GM12874 (cell line): ENCODE measurements at regions not wholly inside any gene's neighbourhood (a gene's known extent, or its start where the extent isn't known, plus 50 kb on each side); places are given as distances from the start of the nearest gene placed in this dataset.

Experiments used
- CTCF ChIP-seq: IDR thresholded peaks from 2 replicates; pipeline ENCODE4 v1.5.1; 2011; ENCODE audit warnings: low read depth, mild to moderate bottlenecking, control low read depth, low read length, moderate library complexity; ENCODE audit not compliant: insufficient read depth

DNA sequence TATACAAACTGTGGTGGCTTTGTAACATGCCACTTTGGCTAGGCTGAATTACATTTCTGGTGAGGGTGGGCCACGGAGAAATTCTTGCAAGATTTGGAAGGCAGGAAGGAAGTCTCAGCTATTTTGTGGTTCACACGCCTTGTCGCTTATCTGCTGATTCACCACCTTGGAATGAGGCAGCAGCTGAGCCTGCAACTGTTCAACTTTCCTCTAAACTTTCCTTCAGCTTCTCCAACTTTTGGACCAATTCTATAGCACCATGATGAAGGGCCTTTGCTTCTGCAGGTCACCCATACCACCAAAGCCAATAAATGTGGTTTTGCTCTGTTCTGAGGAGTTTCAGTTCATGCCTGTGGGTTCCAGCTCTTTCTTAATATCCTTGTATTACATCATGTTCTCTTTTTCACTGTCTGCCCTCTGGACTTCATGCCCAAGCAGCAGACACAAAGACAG lies 337.6 kb upstream of the SNX7 start:
- TF ChIP-seq CTCF: no peak

- TF ChIP-seq CTCF: no peak
Measured at GRCh38 chr1:98323388-98323787, 338.1 kb upstream of the SNX7 start.

DNA sequence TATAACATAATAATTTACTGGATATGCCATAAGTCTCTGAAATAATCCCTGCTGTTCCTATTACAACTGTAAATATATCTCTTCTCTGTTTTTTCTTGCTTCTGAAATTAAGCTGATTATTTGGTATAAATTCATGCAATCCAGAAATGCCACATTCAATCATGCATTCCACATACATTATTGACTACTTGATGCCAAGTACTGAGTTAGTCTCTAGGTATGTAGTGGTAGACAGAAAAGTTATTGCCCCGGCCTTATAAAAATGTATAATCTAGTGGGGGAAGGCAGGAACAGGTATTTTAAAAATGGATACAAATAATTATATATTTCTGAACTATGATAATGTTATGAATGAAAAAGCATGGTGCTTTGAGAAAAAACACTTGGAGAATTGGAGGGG lies 338.6 kb upstream of the SNX7 start:
- TF ChIP-seq CTCF: no peak

DNA sequence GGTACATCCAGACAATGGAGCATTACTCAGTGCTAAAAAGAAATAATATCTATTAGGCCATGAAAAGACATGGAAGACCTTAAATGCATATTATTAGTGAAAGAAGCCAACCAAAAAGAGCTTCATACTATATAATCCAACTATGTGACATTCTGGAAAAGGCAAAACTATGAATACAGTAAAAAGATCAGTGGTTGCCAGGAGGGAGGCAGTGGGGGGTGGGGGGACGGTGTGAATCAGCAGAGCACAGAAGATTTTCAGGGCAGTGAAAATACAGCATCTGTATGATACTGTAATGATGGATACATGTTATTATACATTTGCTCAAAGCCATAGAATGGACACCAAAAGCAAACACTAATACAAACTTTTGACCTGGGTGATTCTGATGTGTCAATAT lies 339.4 kb upstream of the SNX7 start:
- TF ChIP-seq CTCF: no peak

GRCh38 chr1:98321191-98321590 lies 340.3 kb upstream of the SNX7 start:
- no peak for TF ChIP-seq CTCF

- no peak for TF ChIP-seq CTCF
Measured at GRCh38 chr1:98316286-98316905, 345.1 kb upstream of the SNX7 start.

DNA sequence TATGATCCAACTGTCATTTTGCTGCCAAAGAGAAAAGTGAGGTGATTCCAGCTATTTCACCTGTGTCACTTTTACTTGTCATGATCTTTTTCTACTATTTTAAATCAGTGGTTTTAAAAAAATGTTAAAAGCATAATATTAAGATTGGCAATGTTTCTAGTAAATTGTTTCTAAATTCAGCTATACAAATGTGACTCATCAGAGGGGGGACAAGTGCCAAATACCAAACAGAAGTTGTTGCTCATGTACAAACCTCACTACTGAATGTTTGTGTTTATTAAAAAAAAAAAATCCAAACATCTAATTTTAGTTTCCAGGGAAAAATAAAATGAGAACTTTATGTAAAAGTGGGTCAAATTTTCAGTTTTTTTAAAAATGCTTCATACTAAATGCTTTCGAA lies 346.2 kb upstream of the SNX7 start:
- no peak for TF ChIP-seq CTCF
